GM21723 (cell line): ENCODE measurements at regions not wholly inside any gene's neighbourhood (a gene's known extent, or its start where the extent isn't known, plus 50 kb on each side); places are given as distances from the start of the nearest gene placed in this dataset.

Source experiments
- ATAC-seq: cut with Tn5 transposase; IDR thresholded peaks from one replicate; pipeline ENCODE4 v1.9.1; 2021; ENCODE audit warnings: mild to moderate bottlenecking, moderate library complexity; ENCODE audit not compliant: unreplicated experiment

DNA sequence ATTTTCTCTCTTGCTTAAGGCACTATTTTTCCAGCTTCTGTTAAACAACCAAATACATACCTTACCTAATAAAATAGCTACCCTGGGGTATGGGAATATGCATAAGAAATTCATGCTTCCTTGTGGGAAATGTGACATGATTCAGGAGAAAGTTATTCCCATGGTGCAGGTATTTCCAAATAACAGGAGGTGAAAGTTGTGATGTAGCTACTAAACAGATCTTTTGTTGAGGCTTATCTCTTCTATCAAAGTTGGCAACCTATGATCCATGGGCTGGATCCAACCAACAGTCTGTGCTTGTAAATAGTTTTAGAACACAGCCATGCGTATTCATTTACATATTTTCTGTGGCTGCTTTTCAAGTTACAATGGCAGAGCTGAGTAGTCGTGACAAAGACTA, 177.8 kb upstream of the NBEA start:
- no peak for ATAC-seq

DNA sequence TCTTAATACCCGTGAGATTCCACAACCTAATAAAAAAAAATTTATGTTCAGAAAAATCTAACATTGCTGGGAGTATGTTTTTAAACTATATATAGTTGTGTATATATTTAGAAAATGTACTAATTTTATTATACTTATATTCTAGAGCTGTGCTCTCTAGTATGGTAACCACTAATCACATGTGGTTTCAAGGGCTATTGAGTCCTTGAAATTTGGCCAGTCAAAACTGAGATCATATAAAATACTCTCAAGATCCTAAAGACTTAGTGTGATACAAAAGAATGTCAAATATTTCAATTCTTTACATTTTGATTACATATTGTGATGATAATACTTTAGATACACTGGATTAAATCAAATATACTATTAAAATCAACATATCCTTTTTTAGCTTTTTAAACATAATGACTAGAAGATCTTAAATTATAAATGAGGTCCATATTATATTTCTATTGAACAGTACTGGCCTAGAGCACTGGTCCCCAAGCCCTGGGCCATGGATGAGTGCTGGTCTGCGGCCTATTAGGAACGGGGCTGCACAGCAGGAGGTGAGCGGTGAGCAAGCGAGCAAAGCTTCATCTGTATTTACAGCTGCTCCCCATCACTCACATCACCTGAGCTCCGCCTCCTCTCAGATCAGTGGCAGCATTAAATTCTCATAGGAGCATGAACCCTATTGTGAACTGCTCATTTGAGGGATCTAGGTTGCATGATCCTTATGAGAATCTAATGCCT, 176.5 kb upstream of the NBEA start:
- no peak for ATAC-seq

DNA sequence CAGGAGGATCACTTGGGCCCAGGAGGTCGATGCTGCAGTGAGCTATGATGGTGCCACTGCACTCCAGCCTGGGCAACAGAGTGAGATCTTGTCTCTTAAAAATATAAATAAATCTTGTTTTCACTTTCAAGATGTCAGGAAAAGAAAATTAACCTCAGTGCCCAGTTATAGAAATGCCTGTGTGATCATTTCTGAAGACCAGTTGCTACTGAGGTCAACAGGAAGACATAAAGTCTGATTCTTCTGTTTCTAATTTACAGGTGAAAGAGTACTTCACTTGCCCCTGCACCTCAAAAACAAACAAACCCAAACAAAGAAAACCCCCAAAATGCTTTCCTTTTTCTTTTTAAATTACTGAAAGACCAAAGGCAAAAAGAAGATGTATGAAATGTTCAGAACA, 174.3 kb upstream of the NBEA start:
- ATAC-seq: no peak

DNA sequence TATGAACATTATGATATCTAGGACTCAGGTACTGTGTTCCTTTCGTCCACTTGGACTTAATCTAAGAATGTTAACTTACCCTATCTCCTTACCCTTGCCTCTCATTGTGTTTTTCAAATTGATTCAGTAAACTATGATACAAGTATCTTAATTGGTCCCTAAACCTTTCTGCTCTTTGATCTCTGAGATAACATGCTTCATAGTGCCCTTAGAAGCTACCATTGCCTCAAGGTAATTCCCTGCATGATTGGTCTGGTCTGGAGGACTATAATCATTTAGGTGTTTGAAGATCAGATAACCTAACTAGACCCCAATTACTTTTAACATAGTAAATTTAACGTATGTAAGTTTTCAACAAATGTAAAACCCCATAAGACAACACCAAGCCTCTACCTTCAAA, 169.9 kb upstream of the NBEA start:
- ATAC-seq: no peak

DNA sequence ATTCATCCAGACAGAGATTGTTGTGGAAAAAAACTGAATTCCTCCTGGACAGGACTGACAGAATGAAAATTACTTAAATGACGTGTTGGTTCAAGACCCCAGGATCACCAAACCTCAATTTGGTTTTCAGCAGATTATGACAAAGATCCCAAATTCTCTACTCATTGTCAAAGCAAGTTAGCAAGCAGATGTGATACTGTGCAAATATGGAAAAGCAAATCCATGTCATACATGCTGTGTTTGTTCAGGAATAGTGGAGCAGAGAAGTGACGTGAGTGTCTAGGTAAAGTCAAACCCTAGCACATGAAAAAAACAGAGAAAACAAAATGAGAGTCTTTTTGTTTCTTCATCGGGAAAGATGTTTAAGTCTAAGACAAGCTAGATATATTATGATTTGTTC, 169.2 kb upstream of the NBEA start:
- no peak for ATAC-seq

DNA sequence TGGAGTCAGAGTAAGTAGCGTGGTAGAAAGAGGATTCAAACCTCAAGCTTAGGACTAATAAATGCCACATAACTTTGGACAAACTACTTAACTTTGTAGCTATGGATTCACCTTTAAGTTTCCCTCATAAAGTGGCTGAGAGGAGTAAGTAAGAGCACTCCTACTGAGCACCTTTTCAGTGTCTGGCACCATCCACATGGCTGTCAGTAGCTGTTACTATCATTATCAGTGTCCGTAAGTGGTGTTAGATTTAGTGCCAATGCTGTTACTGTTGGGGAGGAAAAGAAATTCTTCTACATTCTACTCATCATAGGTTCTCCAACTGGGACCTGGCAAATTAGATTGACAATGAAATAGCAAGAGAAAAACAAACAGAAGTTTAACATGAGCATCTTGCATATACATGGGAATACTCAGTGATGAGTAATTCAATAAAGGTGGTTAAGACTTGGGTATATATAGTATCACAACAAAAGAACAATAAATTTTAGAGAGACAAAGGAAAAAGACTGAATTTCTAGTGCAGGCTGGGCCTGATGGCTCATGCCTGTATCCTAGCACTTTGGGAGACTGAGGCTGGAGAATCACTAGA, 165.6 kb upstream of the NBEA start:
- no peak for ATAC-seq

DNA sequence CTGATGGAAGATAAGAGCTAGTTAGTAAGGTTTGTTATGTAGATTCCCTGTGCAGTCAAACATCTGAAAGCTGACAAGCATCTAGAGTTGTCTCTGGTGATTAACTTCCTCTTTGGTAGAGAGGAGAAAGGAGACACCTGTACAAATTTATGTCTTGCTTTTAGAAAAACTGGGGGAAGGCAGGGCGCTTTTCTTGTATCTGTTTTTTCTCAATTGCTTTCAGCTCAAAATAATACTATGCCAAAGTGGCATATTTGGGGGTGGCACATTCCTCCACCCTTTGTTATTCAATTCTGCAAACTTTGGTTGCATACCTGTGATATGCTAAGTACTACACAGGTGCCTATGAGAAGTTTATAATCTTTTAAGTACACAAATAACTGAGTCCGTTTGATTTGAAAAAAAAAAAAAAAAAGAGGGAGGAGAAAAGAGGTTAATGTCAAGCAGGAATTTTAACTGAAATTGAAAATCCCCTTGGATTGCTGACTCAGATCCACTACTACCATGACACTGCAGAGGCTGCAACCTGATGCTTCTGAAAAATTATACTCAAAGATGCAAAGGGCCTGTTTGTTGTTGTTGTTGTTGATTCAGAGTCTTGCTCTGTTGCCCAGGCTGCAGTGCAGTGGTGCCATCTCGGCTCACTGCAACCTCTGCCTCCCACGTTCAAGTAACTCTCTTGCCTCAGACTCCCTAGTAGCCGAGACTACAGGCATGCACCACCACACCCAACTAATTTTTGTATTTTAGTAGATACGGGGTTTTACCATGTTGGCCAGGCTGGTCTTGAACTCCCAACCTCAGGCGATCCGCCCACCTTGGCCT, 164.8 kb upstream of the NBEA start:
- ATAC-seq: no peak

DNA sequence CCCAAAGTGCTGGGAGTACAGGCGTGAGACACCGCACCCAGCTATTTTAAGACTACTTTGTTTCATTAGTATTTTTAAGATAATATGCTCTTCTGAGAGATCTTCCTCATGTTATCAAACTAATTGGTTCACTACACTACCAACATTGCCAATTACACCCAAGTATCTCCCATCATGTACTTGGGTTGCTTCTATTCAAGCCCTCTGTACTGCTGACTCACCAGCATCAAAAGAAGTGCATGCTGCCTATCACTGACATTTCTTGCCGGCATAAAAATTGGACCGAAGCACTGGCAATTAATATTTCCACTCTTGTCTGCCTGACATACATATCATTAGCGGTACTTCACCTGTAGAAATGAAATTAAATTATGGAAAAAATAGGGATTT, 164.2 kb upstream of the NBEA start:
- no peak for ATAC-seq

DNA sequence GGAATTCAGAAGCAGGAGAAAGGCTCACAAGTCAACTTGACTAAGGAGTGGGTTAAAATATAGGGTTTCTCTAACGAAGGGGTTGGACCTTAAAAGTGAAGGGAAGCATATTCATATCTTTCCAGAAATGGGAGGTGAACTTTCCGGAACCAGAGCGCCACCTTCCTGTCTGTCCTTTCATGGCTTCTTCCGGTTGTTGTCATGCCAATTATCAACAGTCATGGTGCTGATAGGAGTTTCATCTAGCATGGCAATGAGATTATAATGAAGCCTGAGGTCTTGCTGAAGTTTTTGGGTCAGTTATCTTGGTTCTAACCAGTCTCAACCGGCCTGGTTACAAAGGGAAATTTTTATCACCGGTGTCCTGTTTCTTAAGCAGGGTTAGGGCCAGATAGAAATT, 162.9 kb upstream of the NBEA start:
- no peak for ATAC-seq

DNA sequence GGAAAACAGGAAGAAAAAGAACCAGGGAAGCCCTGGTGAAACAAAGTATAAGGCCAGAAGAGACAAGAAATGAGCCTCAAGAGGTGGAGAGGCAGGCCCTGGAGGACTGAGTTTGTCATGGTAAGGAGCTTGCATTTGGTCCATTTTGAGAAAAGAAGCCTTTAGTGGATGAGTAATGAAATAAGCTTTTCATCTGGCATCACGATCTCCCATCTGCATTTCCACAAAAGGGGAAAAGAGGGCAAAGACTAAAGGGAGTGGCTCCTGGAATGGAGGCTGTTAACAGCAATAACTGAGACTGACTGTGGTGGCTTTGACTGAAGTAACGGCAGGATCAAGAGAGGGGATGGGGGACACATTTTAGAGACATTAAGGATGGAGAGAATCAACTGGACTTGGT, 148.8 kb upstream of the NBEA start:
- ATAC-seq: no peak

DNA sequence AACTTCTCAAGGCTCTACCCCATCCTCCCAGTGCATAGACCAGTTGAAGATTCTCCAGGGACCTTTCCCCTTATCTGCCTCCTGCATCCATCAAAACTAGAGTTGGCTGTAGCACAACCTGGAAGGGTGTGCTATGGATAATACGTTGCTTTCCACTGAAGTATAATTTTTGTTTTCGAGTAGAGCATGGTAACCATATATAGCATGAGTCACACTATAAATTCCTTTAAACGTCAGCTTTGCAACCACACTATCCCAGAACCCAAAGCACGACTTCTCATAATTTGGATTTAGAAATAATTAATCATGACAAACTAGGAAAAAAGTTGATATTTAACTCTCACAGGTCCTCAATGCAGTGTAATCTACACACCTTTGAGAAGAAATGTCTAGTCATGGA, 138.3 kb upstream of the NBEA start:
- ATAC-seq: no peak

DNA sequence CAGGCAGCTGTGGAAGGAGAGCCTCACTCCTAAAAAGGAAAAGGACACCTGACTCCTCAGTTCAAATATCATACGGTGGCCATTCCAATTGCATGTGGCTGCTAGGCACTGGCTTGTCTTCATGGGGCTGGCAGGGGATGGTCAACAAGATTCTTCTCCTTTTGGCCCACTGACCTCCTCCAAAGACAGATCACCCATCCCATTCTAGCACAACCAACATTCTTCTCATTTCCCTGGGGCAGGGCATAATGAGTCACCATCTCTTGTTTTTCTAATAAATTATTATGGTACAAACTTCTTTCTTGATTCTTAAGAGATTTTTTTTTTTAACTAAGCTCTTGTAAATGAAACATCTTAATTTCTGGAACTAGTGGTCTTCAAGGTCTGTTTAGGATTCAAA, 136.7 kb upstream of the NBEA start:
- no peak for ATAC-seq

DNA sequence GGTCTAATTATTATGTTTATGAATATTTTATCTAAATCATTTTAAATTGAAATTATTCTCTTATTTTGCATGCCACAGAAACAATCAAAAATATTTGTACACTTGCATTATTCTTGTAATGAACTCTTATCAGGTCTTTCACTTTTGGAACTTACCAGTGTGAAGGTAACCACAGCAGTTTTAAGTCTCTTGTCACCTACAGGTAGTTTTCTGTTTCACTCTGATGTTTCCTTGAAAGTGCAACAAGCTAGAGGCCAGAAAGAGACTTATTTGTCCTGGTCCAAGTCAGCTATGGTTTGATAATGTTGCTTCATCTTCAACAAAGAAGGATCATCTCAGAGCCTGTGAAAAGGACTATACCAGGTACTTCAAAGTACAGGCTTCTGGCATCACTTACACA, 133.4 kb upstream of the NBEA start:
- ATAC-seq: no peak

DNA sequence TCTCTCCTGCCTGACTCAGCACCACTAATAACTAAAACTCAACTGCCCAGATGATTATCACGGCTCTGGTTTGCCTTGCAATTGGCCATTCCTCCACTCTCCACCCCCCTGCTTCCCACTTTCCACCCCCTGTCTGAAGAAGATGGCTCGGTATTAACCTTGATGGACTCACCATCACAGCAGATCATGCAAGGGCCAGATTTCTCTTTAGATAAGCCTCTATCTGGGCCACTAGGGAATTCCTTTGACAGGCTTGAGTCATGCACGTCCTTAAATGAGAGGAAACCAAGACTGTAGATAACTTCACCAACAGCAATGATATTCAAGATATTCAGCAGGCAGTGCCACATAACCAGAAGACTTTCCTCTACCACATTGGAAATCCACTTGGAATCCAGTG, 131.1 kb upstream of the NBEA start:
- no peak for ATAC-seq

DNA sequence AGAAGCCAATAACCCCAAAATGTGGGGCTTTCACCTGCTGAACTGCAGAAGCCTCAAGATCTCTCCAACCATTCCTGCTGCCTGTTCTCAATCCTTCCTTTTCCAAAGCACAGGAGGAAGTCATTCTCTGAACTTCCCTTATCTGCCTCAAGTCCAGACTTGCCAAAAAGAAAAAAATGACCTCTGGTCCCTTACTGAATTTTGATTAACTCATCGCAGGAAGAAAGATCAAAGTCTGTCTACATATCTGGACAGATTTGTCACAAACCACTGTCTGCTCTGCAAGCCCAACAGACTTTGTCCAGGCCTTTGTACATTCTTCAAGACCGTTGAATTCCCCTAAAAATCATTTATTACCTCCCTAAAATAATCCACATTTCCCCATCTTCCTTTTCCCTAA, 126.5 kb upstream of the NBEA start:
- ATAC-seq: no peak

DNA sequence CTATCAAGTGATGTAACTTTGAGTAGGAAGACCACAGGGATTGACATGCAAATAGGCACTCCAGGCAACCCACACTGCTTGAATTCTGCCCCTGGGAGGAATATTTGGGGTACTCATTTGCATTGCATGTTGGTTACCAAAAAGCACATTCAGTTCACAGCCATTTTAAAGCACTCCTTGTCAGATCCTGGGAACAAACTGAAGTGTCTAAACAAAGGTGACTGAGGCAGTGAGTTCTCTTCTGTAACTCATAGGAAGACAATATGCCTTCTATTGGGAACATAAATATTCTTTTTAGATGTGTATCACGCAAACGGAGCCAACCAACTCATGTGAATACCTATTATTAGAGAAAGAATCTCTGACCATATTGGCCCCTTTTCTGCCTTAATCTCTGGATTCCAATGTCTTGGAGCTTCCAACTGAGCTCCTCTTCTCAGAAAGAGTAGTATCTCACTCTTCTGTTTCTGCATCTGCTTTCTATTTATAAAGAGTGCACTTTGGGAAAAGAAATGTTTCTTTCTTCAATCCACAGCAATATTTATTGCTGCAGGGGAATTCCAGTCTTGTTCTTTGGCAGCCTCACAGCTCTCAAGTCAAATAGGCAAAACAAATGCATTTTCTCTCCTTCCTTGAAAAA, 125.7 kb upstream of the NBEA start:
- ATAC-seq: no peak

DNA sequence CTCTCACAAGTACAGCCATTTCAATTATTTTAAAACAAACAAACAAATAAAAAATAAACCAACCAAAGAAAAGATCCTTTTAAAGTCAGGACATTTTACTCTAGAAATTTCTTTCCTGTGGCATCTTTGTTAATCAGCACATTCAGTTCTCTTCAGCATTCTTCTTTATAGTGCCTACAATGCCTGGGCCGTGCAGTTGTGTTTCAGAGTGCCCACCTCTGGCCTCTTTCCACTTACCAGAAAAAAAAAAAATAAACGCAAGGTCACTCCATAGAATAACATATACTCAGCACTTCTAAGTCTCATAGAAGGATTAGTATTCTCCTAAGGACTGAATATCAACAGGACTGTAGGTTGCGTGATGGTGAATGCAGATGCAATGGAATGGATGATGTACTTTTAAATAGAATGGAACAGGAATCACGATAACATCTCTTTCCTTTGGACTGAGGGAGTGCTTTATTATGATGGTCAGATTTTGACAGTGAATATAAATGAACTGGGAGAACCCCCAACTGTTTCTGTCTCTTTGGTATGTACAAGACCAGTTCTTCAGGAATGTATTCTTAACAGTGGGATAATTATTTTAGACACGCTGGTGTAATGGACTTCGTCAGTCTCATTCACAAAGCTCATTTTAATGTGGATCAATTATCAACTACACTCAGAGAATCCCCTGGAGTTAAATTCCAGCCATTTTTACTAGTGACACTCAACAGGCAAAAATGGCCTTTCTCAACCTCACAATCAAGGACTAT, 125.0 kb upstream of the NBEA start:
- ATAC-seq: no peak

DNA sequence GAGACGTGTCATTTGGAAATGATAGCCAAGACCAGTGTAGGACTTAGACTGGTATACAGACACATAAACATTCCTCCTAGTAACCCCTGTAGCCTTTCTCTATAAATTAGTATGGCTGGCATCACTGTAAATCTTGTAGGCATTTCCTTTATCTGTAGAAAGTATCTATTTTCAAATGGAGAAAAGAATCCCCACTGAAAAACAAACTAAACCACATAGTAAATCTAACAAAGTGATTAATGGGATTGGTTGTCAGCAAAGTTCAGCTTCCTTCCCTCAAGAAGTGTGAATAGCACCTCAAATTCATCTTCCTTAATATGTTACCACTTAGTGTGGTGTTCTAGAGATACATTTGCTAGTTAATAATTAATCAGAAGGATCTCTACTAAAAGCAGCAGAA, 119.4 kb upstream of the NBEA start:
- no peak for ATAC-seq

DNA sequence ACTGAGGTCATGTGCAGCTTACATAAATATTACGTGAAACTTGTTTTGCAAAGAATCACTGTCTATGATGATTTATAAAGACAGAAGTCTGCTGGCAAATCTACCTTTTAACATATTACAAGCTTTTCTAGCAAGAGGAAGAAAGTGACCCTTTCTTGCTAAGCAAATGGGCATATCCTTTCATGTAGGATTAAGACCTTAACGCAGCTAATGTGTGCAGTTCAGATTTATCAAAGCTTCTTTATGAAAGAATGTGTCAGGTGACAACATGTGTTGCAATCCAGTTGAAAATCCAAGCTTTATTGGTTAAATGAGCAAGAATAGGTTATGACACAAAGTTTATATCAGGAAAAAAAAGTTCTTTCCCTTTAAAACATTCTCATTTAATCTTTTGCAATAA, 115.6 kb upstream of the NBEA start:
- no peak for ATAC-seq

DNA sequence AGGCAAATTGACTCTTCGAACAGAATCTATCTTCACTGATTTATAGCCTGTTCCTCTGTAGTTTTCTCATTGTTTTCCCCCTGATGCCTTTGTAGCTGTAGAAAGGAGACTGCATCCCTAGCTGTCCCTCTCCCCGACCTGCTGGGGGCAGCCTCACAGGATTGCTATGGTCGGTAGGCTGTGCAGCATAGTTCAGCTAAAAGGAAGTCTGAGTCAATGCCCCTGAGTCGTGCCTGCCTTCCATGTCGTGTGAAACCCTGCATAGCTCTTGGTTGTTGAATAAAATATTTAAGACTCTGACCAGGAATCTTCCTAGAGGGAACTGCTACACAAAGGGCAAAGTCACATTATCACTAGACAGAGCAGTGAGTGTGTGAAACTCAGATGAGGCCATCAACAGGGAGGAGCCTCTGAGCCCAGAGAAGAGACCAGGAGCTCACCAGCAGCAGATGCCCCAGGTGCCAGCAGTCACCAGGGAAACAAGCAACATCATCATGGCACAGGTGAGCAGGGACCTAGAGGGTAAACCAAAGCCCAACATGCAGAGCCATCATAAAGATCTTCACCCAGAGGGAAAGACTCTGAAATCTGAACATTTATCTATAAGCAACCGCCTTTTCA, 108.4 kb upstream of the NBEA start:
- no peak for ATAC-seq

DNA sequence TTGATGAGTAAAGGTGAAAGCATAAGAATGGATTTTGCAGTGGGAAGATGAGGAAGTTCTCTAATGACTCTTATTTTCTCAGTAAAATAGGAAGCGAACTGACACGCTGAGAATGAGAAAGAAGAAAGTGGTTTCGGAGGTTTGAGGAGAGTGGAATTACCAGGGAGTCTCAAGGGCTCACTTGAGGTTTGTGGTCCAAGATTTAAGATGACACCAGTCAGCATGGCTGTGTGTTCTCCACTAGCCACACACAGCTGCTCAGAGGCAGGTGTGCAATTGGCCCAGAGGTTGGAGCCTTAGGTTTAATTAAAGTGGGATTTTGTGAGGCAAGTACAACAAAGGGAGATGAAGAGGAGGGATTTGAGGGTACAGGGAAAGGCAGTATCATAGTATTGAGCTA, 99.6 kb upstream of the NBEA start:
- ATAC-seq: no peak
